Stimulated activated CD8-positive, alpha-beta memory T cell treated with anti-CD3 and anti-CD28 coated beads, Interleukin-15, amount 100 ng/mL, for 4 hours (primary cell): ENCODE measurements at regions not wholly inside any gene's neighbourhood (a gene's known extent, or its start where the extent isn't known, plus 50 kb on each side); places are given as distances from the start of the nearest gene placed in this dataset.
"Not testable (repeated sequence)": the region's sequence is repeated elsewhere in the genome, so short reads cannot be mapped to it uniquely, and the experiment has no call there.

Experiments
- DNase-seq, 2 donors: peaks; one replicate each; pipeline ENCODE4 v3.0.0-alpha.2; 2020; ENCODE audit warnings: low read depth in 2 of 2

GRCh38 chr10:10007957-10008356, 1009.7 kb upstream of the CELF2 start:
- DNase-seq: no peak

- DNase-seq: no peak
Observed at GRCh38 chr10:10010397-10010796, 1007.3 kb upstream of the CELF2 start.

- DNase-seq: no peak
Observed at GRCh38 chr10:10014846-10015245, 1002.8 kb upstream of the CELF2 start.

GRCh38 chr10:10017716-10018115, 1000.0 kb upstream of the CELF2 start:
- DNase-seq: no peak

- no peak for DNase-seq
Observed at GRCh38 chr10:10020945-10021344, 996.7 kb upstream of the CELF2 start.

GRCh38 chr10:10032991-10033390, 984.7 kb upstream of the CELF2 start:
- no peak for DNase-seq

GRCh38 chr10:10038348-10038747, 979.3 kb upstream of the CELF2 start:
- no peak for DNase-seq

- no peak for DNase-seq
Observed at GRCh38 chr10:10039595-10039994, 978.1 kb upstream of the CELF2 start.

GRCh38 chr10:10043083-10043482, 974.6 kb upstream of the CELF2 start:
- DNase-seq: no peak

- no peak for DNase-seq
Observed at GRCh38 chr10:10044922-10045764, 972.5 kb upstream of the CELF2 start.

- DNase-seq: no peak
Observed at GRCh38 chr10:10045765-10046028, 972.0 kb upstream of the CELF2 start.

- DNase-seq: no peak
Observed at GRCh38 chr10:10047426-10047825, 970.2 kb upstream of the CELF2 start.

- no peak for DNase-seq
Observed at GRCh38 chr10:10053051-10053450, 964.6 kb upstream of the CELF2 start.

GRCh38 chr10:10054466-10054865, 963.2 kb upstream of the CELF2 start:
- DNase-seq: no peak

GRCh38 chr10:10055656-10056442, 961.8 kb upstream of the CELF2 start:
- DNase-seq: no peak

GRCh38 chr10:10056961-10057360, 960.7 kb upstream of the CELF2 start:
- DNase-seq: no peak

- no peak for DNase-seq
Observed at GRCh38 chr10:10067644-10068043, 950.0 kb upstream of the CELF2 start.

- DNase-seq: not testable (repeated sequence)
Observed at GRCh38 chr10:10074847-10075246, 942.8 kb upstream of the CELF2 start.

- no peak for DNase-seq
Observed at GRCh38 chr10:10078446-10078845, 939.2 kb upstream of the CELF2 start.

- DNase-seq: no peak
Observed at GRCh38 chr10:10092581-10092980, 925.1 kb upstream of the CELF2 start.

- DNase-seq: no peak
Observed at GRCh38 chr10:10093021-10093420, 924.7 kb upstream of the CELF2 start.

- DNase-seq: no peak
Observed at GRCh38 chr10:10094691-10095090, 923.0 kb upstream of the CELF2 start.

GRCh38 chr10:10096296-10096695, 921.4 kb upstream of the CELF2 start:
- no peak for DNase-seq
